HEK293 (cell line): ENCODE measurements at regions not wholly inside any gene's neighbourhood (a gene's known extent, or its start where the extent isn't known, plus 50 kb on each side); places are given as distances from the start of the nearest gene placed in this dataset.

ENCODE experiments used
- CTCF ChIA-PET: fragments of 350-600 bp; formaldehyde crosslinking; extraction: SDS; loops from one replicate; lab custom pipeline; 2021; ENCODE audit warnings: antibody characterized with exemption; lab: Yijun Ruan, JAX
- POLR2A ChIA-PET: fragments of 300-600 bp; formaldehyde crosslinking; extraction: SDS; loops from one replicate; lab custom pipeline; 2020; ENCODE audit warnings: antibody characterized with exemption, inconsistent platforms; lab: Yijun Ruan, JAX
- H3K27ac ChIP-seq: fragments of 200-500 bp; sonication (Bioruptor generic); 2 replicates; pipeline ENCODE4 v1.5.1; 2014; ENCODE audit warnings: low read depth, low read length, control low read depth, inconsistent platforms; ENCODE audit errors: extremely low read depth
- H3K36me3 ChIP-seq, 2 experiments: fragments of 200-500 bp in 1 of 2; sonication (Bioruptor generic) in 1 of 2; 1 replicate in 1 of 2; 2 replicates in 1 of 2; pipeline ENCODE4 v1.5.1; 2014 to 2017; ENCODE audit warnings: inconsistent platforms in 2 of 2, low read length in 2 of 2; ENCODE audit not compliant: control insufficient read depth in 2 of 2, insufficient read depth in 1 of 2
- H3K4me1 ChIP-seq: fragments of 200-500 bp; sonication (Bioruptor generic); 2 replicates; pipeline ENCODE4 v1.5.1; 2014; ENCODE audit warnings: mild to moderate bottlenecking, low read length, inconsistent platforms; ENCODE audit not compliant: control insufficient read depth, insufficient read depth
- H3K4me3 ChIP-seq: 2 replicates; pipeline ENCODE4 v1.5.1; 2011; ENCODE audit warnings: low read depth, mild to moderate bottlenecking, control low read depth, low read length, moderate library complexity
- H3K9me3 ChIP-seq: fragments of 200-500 bp; sonication (Bioruptor generic); 2 replicates; pipeline ENCODE4 v1.5.1; 2014; ENCODE audit warnings: low read depth, low read length, inconsistent platforms; ENCODE audit not compliant: control insufficient read depth, insufficient read depth
- EGR2 ChIP-seq: fragments of 450-650 bp; formaldehyde crosslinking; IDR thresholded peaks from 2 replicates; pipeline ENCODE4 v1.5.1; 2016; ENCODE audit warnings: low read depth, missing biosample characterization, missing genetic modification characterization
- KLF1 ChIP-seq: fragments of 450-650 bp; formaldehyde crosslinking; IDR thresholded peaks from 2 replicates; pipeline ENCODE4 v1.5.1; 2016; ENCODE audit warnings: missing biosample characterization, missing genetic modification characterization
- KLF17 ChIP-seq: fragments of 450-650 bp; formaldehyde crosslinking; IDR thresholded peaks from 2 replicates; pipeline ENCODE4 v1.5.1; 2016; ENCODE audit warnings: missing biosample characterization, missing genetic modification characterization
- MEIS1 ChIP-seq: sonication (generic); formaldehyde crosslinking; IDR thresholded peaks from 2 replicates; pipeline ENCODE4 v1.8.1; 2022; ENCODE audit warnings: missing genetic modification reagents, mild to moderate bottlenecking, borderline replicate concordance
- OSR2 ChIP-seq: fragments of 450-650 bp; formaldehyde crosslinking; IDR thresholded peaks from 2 replicates; pipeline ENCODE4 v1.5.1; 2016; ENCODE audit warnings: missing biosample characterization, missing genetic modification characterization
- PATZ1 ChIP-seq: fragments of 450-650 bp; formaldehyde crosslinking; IDR thresholded peaks from 2 replicates; pipeline ENCODE4 v1.5.1; 2016; ENCODE audit warnings: missing biosample characterization, missing genetic modification characterization
- PRDM10 ChIP-seq: fragments of 450-650 bp; formaldehyde crosslinking; IDR thresholded peaks from 2 replicates; pipeline ENCODE4 v1.5.1; 2016; ENCODE audit warnings: missing biosample characterization, missing genetic modification characterization
- SCRT2 ChIP-seq: fragments of 450-650 bp; formaldehyde crosslinking; IDR thresholded peaks from 2 replicates; pipeline ENCODE4 v1.5.1; 2016; ENCODE audit warnings: missing biosample characterization, missing genetic modification characterization
- SP2 ChIP-seq: fragments of 450-650 bp; formaldehyde crosslinking; IDR thresholded peaks from 2 replicates; pipeline ENCODE4 v1.5.1; 2016; ENCODE audit warnings: missing biosample characterization, missing genetic modification characterization
- SP7 ChIP-seq: fragments of 450-650 bp; formaldehyde crosslinking; IDR thresholded peaks from 2 replicates; pipeline ENCODE4 v1.5.1; 2016; ENCODE audit warnings: missing biosample characterization, missing genetic modification characterization
- TRIM28 ChIP-seq: IDR thresholded peaks from 2 replicates; pipeline ENCODE4 v1.6.1; 2011; ENCODE audit warnings: low read length, control low read depth, borderline replicate concordance
- ZFP41 ChIP-seq: fragments of 450-650 bp; formaldehyde crosslinking; IDR thresholded peaks from 2 replicates; pipeline ENCODE4 v1.5.1; 2016; ENCODE audit warnings: missing biosample characterization, missing genetic modification characterization, borderline replicate concordance
- ZNF138 ChIP-seq: fragments of 450-650 bp; formaldehyde crosslinking; IDR thresholded peaks from 2 replicates; pipeline ENCODE4 v1.5.1; 2016; ENCODE audit warnings: missing biosample characterization, missing genetic modification characterization, borderline replicate concordance
- ZNF2 ChIP-seq: fragments of 450-650 bp; formaldehyde crosslinking; IDR thresholded peaks from 2 replicates; pipeline ENCODE4 v1.5.1; 2016; ENCODE audit warnings: missing biosample characterization, missing genetic modification characterization
- ZNF596 ChIP-seq: fragments of 450-650 bp; IDR thresholded peaks from 2 replicates; pipeline ENCODE4 v1.5.0; 2018; ENCODE audit warnings: missing biosample characterization, mild to moderate bottlenecking, missing genetic modification characterization, moderate library complexity
- ZNF600 ChIP-seq: fragments of 450-650 bp; formaldehyde crosslinking; IDR thresholded peaks from 2 replicates; pipeline ENCODE4 v1.5.1; 2016; ENCODE audit warnings: missing biosample characterization, missing genetic modification characterization
- ZNF624 ChIP-seq: fragments of 450-650 bp; formaldehyde crosslinking; IDR thresholded peaks from 2 replicates; pipeline ENCODE4 v1.5.1; 2017; ENCODE audit warnings: missing biosample characterization, missing genetic modification characterization
- ZNF658 ChIP-seq: fragments of 450-650 bp; formaldehyde crosslinking; IDR thresholded peaks from 2 replicates; pipeline ENCODE4; 2016; ENCODE audit warnings: missing biosample characterization, missing genetic modification characterization
- TF ChIP-seq, protein P1 (sequence below): fragments of 450-650 bp; formaldehyde crosslinking; IDR thresholded peaks from 2 replicates; pipeline ENCODE4 v1.5.1; 2016; ENCODE audit warnings: missing biosample characterization, missing genetic modification characterization
- TF ChIP-seq, protein P2 (sequence below): fragments of 450-650 bp; formaldehyde crosslinking; IDR thresholded peaks from 2 replicates; pipeline ENCODE4 v1.5.1; 2017; ENCODE audit warnings: missing biosample characterization, missing genetic modification characterization
- TF ChIP-seq, protein P3 (sequence below): fragments of 450-650 bp; formaldehyde crosslinking; IDR thresholded peaks from 2 replicates; pipeline ENCODE4 v1.5.1; 2017; ENCODE audit warnings: missing biosample characterization, missing genetic modification characterization

DNA sequence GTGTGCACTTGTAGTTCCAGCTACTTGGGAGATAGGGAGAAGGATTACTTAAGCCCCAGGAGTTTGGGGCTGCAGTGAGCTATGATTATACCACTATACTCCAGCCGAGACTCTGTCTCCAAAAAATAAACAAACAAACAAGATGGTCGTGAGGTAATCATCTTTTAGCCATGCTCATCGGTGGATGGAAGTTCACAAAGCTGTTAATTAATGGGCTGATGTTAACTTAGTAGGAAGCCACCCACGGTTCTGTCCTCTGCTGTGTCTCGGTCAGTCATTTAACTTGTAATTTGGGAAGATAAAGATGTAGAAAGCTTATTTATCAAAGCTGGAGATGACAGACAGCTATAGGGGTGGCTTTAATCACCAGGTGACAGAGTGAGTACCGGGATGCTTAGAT is 64.9 kb downstream of the ARHGEF18 start:
- Histone ChIP-seq H3K9me3 (no peaks in the 10 kb centered on the region), H3K4me1 (peaks cover 6% of the 10 kb centered on the region), H3K27ac (no peak overlapping the region), H3K36me3 (no peaks in the 10 kb centered on the region; a peak in 1 of 3 replicates), H3K4me3 (no peak overlapping the region)
- ChIA-PET CTCF (no interaction called here), POLR2A (no interaction called here)
- TF ChIP-seq ZFP41 (tag by site-specific recombination) (no peak), ZNF138 (tag by site-specific recombination) (no peak), MEIS1 (CRISPR knock-in tag) (no peak), SCRT2 (no peak), OSR2 (peak; percentile 24; the same call in 1 of the 2 replicates), ZNF2 (tag by site-specific recombination) (no peak), EGR2 (tag by site-specific recombination) (0 out of 2 replicates have a peak, but pooled peaks have one; percentile 12), ZNF624 (tag by site-specific recombination) (no peak), SP7 (tag by site-specific recombination) (peak; percentile 96)
- TF ChIP-seq, protein P1, sequence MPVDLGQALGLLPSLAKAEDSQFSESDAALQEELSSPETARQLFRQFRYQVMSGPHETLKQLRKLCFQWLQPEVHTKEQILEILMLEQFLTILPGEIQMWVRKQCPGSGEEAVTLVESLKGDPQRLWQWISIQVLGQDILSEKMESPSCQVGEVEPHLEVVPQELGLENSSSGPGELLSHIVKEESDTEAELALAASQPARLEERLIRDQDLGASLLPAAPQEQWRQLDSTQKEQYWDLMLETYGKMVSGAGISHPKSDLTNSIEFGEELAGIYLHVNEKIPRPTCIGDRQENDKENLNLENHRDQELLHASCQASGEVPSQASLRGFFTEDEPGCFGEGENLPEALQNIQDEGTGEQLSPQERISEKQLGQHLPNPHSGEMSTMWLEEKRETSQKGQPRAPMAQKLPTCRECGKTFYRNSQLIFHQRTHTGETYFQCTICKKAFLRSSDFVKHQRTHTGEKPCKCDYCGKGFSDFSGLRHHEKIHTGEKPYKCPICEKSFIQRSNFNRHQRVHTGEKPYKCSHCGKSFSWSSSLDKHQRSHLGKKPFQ (tag by site-specific recombination) = no peak

- Histone ChIP-seq H3K4me3 (no peak overlapping the region), H3K9me3 (no peaks in the 10 kb centered on the region), H3K36me3 (no peaks in the 10 kb centered on the region; a peak in 1 of 3 replicates), H3K4me1 (peaks cover 6% of the 10 kb centered on the region), H3K27ac (peak overlapping the region; percentile 10; the same call in 1 of the 2 replicates)
- CTCF ChIA-PET = interaction anchor here (0.5 to 1.1 kb wide), 8 partner anchors 8 to 835 kb away, joined by 3 to 5 read pairs (median 3); partner anchors contain the start of gene TRAPPC5
- POLR2A ChIA-PET = interaction anchor here (0.5 kb wide), 1 partner anchor 91 kb away, joined by 3 read pairs; no protein-coding TSS in a partner anchor
- TF ChIP-seq PATZ1 (tag by site-specific recombination) (0 out of 2 replicates have a peak, but pooled peaks have one; percentile 48), TRIM28 (peak; percentile 20; the same call in 1 of the 2 replicates), ZNF658 (tag by site-specific recombination) (no peak), SP2 (tag by site-specific recombination) (peak; percentile 52), KLF17 (tag by site-specific recombination) (0 out of 2 replicates have a peak, but pooled peaks have one; percentile 20), ZNF596 (tag by site-specific recombination) (no peak), PRDM10 (0 out of 2 replicates have a peak, but pooled peaks have one; percentile 11), OSR2 (peak; percentile 80), ZNF600 (tag by site-specific recombination) (peak; percentile 73), KLF1 (tag by site-specific recombination) (peak; percentile 49)
- TF ChIP-seq, protein P2, sequence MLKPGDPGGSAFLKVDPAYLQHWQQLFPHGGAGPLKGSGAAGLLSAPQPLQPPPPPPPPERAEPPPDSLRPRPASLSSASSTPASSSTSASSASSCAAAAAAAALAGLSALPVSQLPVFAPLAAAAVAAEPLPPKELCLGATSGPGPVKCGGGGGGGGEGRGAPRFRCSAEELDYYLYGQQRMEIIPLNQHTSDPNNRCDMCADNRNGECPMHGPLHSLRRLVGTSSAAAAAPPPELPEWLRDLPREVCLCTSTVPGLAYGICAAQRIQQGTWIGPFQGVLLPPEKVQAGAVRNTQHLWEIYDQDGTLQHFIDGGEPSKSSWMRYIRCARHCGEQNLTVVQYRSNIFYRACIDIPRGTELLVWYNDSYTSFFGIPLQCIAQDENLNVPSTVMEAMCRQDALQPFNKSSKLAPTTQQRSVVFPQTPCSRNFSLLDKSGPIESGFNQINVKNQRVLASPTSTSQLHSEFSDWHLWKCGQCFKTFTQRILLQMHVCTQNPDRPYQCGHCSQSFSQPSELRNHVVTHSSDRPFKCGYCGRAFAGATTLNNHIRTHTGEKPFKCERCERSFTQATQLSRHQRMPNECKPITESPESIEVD (tag by site-specific recombination) = peak; percentile 84
- TF ChIP-seq, protein P3, sequence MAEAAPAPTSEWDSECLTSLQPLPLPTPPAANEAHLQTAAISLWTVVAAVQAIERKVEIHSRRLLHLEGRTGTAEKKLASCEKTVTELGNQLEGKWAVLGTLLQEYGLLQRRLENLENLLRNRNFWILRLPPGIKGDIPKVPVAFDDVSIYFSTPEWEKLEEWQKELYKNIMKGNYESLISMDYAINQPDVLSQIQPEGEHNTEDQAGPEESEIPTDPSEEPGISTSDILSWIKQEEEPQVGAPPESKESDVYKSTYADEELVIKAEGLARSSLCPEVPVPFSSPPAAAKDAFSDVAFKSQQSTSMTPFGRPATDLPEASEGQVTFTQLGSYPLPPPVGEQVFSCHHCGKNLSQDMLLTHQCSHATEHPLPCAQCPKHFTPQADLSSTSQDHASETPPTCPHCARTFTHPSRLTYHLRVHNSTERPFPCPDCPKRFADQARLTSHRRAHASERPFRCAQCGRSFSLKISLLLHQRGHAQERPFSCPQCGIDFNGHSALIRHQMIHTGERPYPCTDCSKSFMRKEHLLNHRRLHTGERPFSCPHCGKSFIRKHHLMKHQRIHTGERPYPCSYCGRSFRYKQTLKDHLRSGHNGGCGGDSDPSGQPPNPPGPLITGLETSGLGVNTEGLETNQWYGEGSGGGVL (tag by site-specific recombination) = peak; percentile 21; the same call in 1 of the 2 replicates
Measured at GRCh38 chr19:7415163-7415856, 66.6 kb downstream of the ARHGEF18 start.
